Peyer's patch (tissue), 4 donors: ENCODE measurements at regions not wholly inside any gene's neighbourhood (a gene's known extent, or its start where the extent isn't known, plus 50 kb on each side); places are given as distances from the start of the nearest gene placed in this dataset.

Experiments
- CTCF ChIP-seq, 6 experiments: fragments of 450-650 bp in 4 of 6; fragments of 200-600 bp in 2 of 6; sonication (generic) in 1 of 6; IDR thresholded peaks; one replicate each; pipeline ENCODE4 v1.5.1; 2017 to 2019; ENCODE audit warnings: antibody characterized with exemption in 6 of 6, mild to moderate bottlenecking in 3 of 6, moderate library complexity in 1 of 6
- POLR2A ChIP-seq, 2 donors: fragments of 450-650 bp; IDR thresholded peaks; one replicate each; pipeline ENCODE4 v1.5.1; 2017; ENCODE audit warnings: antibody characterized with exemption in 2 of 2, mild to moderate bottlenecking in 2 of 2, moderate library complexity in 2 of 2

- TF ChIP-seq CTCF (IDR thresholded peaks at IDR 0.05) (no peak), POLR2A (IDR thresholded peaks at IDR 0.05) (no peak)
Observed at GRCh38 chr13:73572824-73573223, 514.0 kb downstream of the KLF5 start.
